ENCODE measurements at regions not wholly inside any gene's neighbourhood (a gene's known extent, or its start where the extent isn't known, plus 50 kb on each side); places are given as distances from the start of the nearest gene placed in this dataset.

- TF ChIP-seq CTCF (IDR thresholded peaks at IDR 0.05; ENCODE audit: insufficient read depth, low read length): no peak
- no peak for DNase-seq (ENCODE audit: low read depth)
- H3K4me3 ChIP-seq (ENCODE audit: low read depth, low read length): no peak overlapping the region
Measured at GRCh38 chr11:69377953-69378302, 84.0 kb downstream of the MYEOV start.

GRCh38 chr11:69378303-69379141 lies 84.6 kb downstream of the MYEOV start:
- no peak for DNase-seq (ENCODE audit: low read depth)
- TF ChIP-seq CTCF (IDR thresholded peaks at IDR 0.05; ENCODE audit: insufficient read depth, low read length): no peak
- H3K4me3 ChIP-seq (ENCODE audit: low read depth, low read length): no peak overlapping the region

GRCh38 chr11:69380451-69380901 lies 86.5 kb downstream of the MYEOV start:
- H3K4me3 ChIP-seq (ENCODE audit: low read depth, low read length): no peak overlapping the region
- no peak for TF ChIP-seq CTCF (IDR thresholded peaks at IDR 0.05; ENCODE audit: insufficient read depth, low read length)
- no peak for DNase-seq (ENCODE audit: low read depth)

- H3K4me3 ChIP-seq (ENCODE audit: low read depth, low read length): no peak overlapping the region
- no peak for DNase-seq (ENCODE audit: low read depth)
- no peak for TF ChIP-seq CTCF (IDR thresholded peaks at IDR 0.05; ENCODE audit: insufficient read depth, low read length)
Measured at GRCh38 chr11:69380921-69381581, 87.1 kb downstream of the MYEOV start.

- no peak for TF ChIP-seq CTCF (IDR thresholded peaks at IDR 0.05; ENCODE audit: insufficient read depth, low read length)
- no peak overlapping the region for H3K4me3 ChIP-seq (ENCODE audit: low read depth, low read length)
- DNase-seq (ENCODE audit: low read depth): no peak
Measured at GRCh38 chr11:69381681-69382130, 87.8 kb downstream of the MYEOV start.

GRCh38 chr11:69382131-69383128 lies 88.5 kb downstream of the MYEOV start:
- peak; percentile 59 for DNase-seq (ENCODE audit: low read depth)
- H3K4me3 ChIP-seq (ENCODE audit: low read depth, low read length): no peak overlapping the region
- no peak for TF ChIP-seq CTCF (IDR thresholded peaks at IDR 0.05; ENCODE audit: insufficient read depth, low read length)
